H9 (cell line): ENCODE measurements at regions not wholly inside any gene's neighbourhood (a gene's known extent, or its start where the extent isn't known, plus 50 kb on each side); places are given as distances from the start of the nearest gene placed in this dataset.

Source experiments
- DNase-seq: peaks from one replicate; pipeline ENCODE4 v3.0.0-alpha.2; 2017
- H2AFZ ChIP-seq: one replicate; pipeline ENCODE4 v1.6.1; 2013; ENCODE audit warnings: mild to moderate bottlenecking, low read length, control low read depth, moderate library complexity
- H2AK5ac ChIP-seq: 2 replicates; pipeline ENCODE4 v1.6.1; 2013; ENCODE audit warnings: low read length, control low read depth, mixed read lengths; ENCODE audit not compliant: insufficient read length
- H2BK120ac ChIP-seq: one replicate; pipeline ENCODE4 v1.6.1; 2013; ENCODE audit warnings: low read depth, mild to moderate bottlenecking, low read length, control low read depth, inconsistent platforms; ENCODE audit not compliant: poor library complexity, severe bottlenecking
- H2BK12ac ChIP-seq: 2 replicates; pipeline ENCODE4 v1.6.1; 2013; ENCODE audit warnings: low read length, control low read depth, mixed read lengths, low read depth; ENCODE audit not compliant: insufficient read length
- H2BK15ac ChIP-seq: 2 replicates; pipeline ENCODE4 v1.6.1; 2013; ENCODE audit warnings: low read depth, low read length, control low read depth
- H2BK20ac ChIP-seq: one replicate; pipeline ENCODE4 v1.6.1; 2013; ENCODE audit warnings: low read depth, mild to moderate bottlenecking, low read length, control low read depth, inconsistent platforms; ENCODE audit not compliant: poor library complexity, severe bottlenecking
- H2BK5ac ChIP-seq: 2 replicates; pipeline ENCODE4 v1.6.1; 2013; ENCODE audit warnings: low read length, control low read depth, mixed read lengths; ENCODE audit not compliant: insufficient read length
- H3K14ac ChIP-seq: 2 replicates; pipeline ENCODE4 v1.6.1; 2013; ENCODE audit warnings: low read length, control low read depth; ENCODE audit not compliant: insufficient read depth
- H3K18ac ChIP-seq: 2 replicates; pipeline ENCODE4 v1.6.1; 2013; ENCODE audit warnings: low read depth, mild to moderate bottlenecking, mixed read lengths, low read length, control low read depth; ENCODE audit not compliant: insufficient read length
- H3K23ac ChIP-seq: 2 replicates; pipeline ENCODE4 v1.6.1; 2013; ENCODE audit warnings: low read length, control low read depth, mixed read lengths, low read depth; ENCODE audit not compliant: insufficient read length
- H3K23me2 ChIP-seq: 2 replicates; pipeline ENCODE4 v1.6.1; 2013; ENCODE audit warnings: low read depth, mild to moderate bottlenecking, mixed read lengths, low read length, control low read depth; ENCODE audit not compliant: insufficient read length, poor library complexity, severe bottlenecking
- H3K27ac ChIP-seq: 2 replicates; pipeline ENCODE4 v1.5.1; 2013; ENCODE audit warnings: low read length, control low read depth, mixed read lengths, low read depth; ENCODE audit not compliant: insufficient read length
- H3K27me3 ChIP-seq: 2 replicates; pipeline ENCODE4 v1.6.1; 2013; ENCODE audit warnings: low read length, control low read depth, inconsistent platforms; ENCODE audit not compliant: insufficient read depth
- H3K4ac ChIP-seq: 2 replicates; pipeline ENCODE4 v1.6.1; 2013; ENCODE audit warnings: low read depth, mild to moderate bottlenecking, control low read depth, inconsistent platforms, low read length, moderate library complexity
- H3K4me1 ChIP-seq: 2 replicates; pipeline ENCODE4 v1.6.1; 2013; ENCODE audit warnings: low read length, control low read depth, inconsistent platforms; ENCODE audit not compliant: insufficient read depth
- H3K4me2 ChIP-seq: 2 replicates; pipeline ENCODE4 v1.6.1; 2013; ENCODE audit warnings: low read length, control low read depth, mixed read lengths; ENCODE audit not compliant: insufficient read length, insufficient read depth
- H3K56ac ChIP-seq: 2 replicates; pipeline ENCODE4 v1.6.1; 2013; ENCODE audit warnings: low read depth, mild to moderate bottlenecking, mixed read lengths, low read length, control low read depth; ENCODE audit not compliant: insufficient read length
- H3K79me1 ChIP-seq: 2 replicates; pipeline ENCODE4 v1.6.1; 2013; ENCODE audit warnings: low read depth, mild to moderate bottlenecking, moderate library complexity, low read length, control low read depth, inconsistent platforms; ENCODE audit not compliant: insufficient read depth, poor library complexity, severe bottlenecking
- H3K79me2 ChIP-seq: 2 replicates; pipeline ENCODE4 v1.6.1; 2013; ENCODE audit warnings: low read length, control low read depth, inconsistent platforms; ENCODE audit not compliant: insufficient read depth
- H3K9ac ChIP-seq: 2 replicates; pipeline ENCODE4 v1.6.1; 2013; ENCODE audit warnings: low read length, control low read depth, mixed read lengths; ENCODE audit not compliant: insufficient read length; ENCODE audit errors: extremely low read depth
- H3K9me3 ChIP-seq: one replicate; pipeline ENCODE4 v1.6.1; 2013; ENCODE audit warnings: low read depth, low read length, inconsistent platforms; ENCODE audit not compliant: control insufficient read depth
- H3T11ph ChIP-seq: one replicate; pipeline ENCODE4 v1.6.1; 2013; ENCODE audit warnings: mild to moderate bottlenecking, low read length, control low read depth, inconsistent platforms
- H4K20me1 ChIP-seq: one replicate; pipeline ENCODE4 v1.6.1; 2013; ENCODE audit not compliant: control insufficient read depth, insufficient read length, insufficient read depth
- H4K5ac ChIP-seq: 2 replicates; pipeline ENCODE4 v1.6.1; 2013; ENCODE audit warnings: low read depth, mild to moderate bottlenecking, mixed read lengths, low read length, control low read depth; ENCODE audit not compliant: insufficient read length
- H4K8ac ChIP-seq: replicated peaks from 2 replicates; pipeline ENCODE4 v1.6.1; 2013; ENCODE audit warnings: low read length, control low read depth, mixed read lengths, low read depth; ENCODE audit not compliant: insufficient read length
- H4K91ac ChIP-seq: 2 replicates; pipeline ENCODE4 v1.6.1; 2013; ENCODE audit warnings: low read depth, mild to moderate bottlenecking, moderate library complexity, mixed read lengths, low read length, control low read depth; ENCODE audit not compliant: insufficient read length
- H3K27ac Mint-ChIP-seq, 3 experiments: 2 replicates in 2 of 3; 3 replicates in 1 of 3; pipeline ENCODE4 v1.8.0; 2020 to 2021; ENCODE audit warnings: mixed read lengths in 3 of 3, mild to moderate bottlenecking in 1 of 3, moderate library complexity in 1 of 3
- H3K27me3 Mint-ChIP-seq: 2 replicates; pipeline ENCODE4 v1.8.0; 2021; ENCODE audit warnings: low read depth, mild to moderate bottlenecking, moderate library complexity, mixed read lengths
- H3K36me3 Mint-ChIP-seq, 3 experiments: 2 replicates in 2 of 3; 3 replicates in 1 of 3; pipeline ENCODE4 v1.8.0; 2020 to 2021; ENCODE audit warnings: low read depth in 3 of 3, mixed read lengths in 3 of 3; ENCODE audit not compliant: insufficient read depth in 1 of 3
- H3K4me1 Mint-ChIP-seq, 2 experiments: 2 replicates each; pipeline ENCODE4 v1.8.0; 2020; ENCODE audit warnings: mixed read lengths in 2 of 2
- H3K4me3 Mint-ChIP-seq, 2 experiments: 2 replicates in 1 of 2; 3 replicates in 1 of 2; pipeline ENCODE4 v1.8.0; 2020 to 2021; ENCODE audit warnings: mild to moderate bottlenecking in 2 of 2, mixed read lengths in 2 of 2, moderate library complexity in 1 of 2
- H3K9me3 Mint-ChIP-seq, 2 experiments: 2 replicates in 1 of 2; 3 replicates in 1 of 2; pipeline ENCODE4 v1.8.0; 2020; ENCODE audit warnings: mild to moderate bottlenecking in 2 of 2, mixed read lengths in 2 of 2, moderate library complexity in 1 of 2
- WGBS: extraction: QIAGEN DNeasy Blood & Tissue Kit; methylation state at CpG from one replicate; pipeline ENCODE4 v1.1.7; 2013; ENCODE audit warnings: missing lambda C conversion rate, low lambda C conversion rate, mixed read lengths; ENCODE audit not compliant: insufficient read length; ENCODE audit errors: extremely low coverage; 5-methylcytosine and 5-hydroxymethylcytosine counted together
- TF ChIP-seq, protein P1 (sequence below): fragments of 200-600 bp; sonication (generic); conservative IDR thresholded peaks from 3 replicates; pipeline ENCODE4 v1.8.0; 2021; ENCODE audit warnings: antibody characterized with exemption, mild to moderate bottlenecking

DNA sequence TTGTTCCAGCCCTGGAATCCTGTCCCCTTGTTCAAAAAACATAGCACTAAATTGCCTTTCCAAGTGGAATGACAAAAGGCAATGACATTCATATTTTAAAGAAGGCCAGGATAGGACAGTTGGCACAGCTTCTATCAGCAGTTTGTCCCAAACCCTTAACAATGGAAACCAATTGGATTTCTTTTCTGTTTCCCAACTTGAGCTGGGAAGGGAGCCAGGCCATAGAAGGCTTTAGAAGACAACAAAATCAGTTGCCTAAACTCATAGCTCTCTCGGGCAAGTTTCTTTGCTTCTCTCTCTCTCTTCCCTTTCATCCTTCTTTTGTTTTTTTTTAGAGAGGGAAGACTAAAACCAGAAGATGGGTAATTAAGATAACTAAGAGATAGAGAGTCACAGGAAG, 227.7 kb upstream of the TPRG1 start:
- no peak overlapping the region for H4K8ac ChIP-seq
- H3K9me3 ChIP-seq, result no peaks in the 10 kb centered on the region
- no peak overlapping the region for H3K4me2 ChIP-seq
- H2BK120ac ChIP-seq, result no peak overlapping the region
- TF ChIP-seq, protein P1, sequence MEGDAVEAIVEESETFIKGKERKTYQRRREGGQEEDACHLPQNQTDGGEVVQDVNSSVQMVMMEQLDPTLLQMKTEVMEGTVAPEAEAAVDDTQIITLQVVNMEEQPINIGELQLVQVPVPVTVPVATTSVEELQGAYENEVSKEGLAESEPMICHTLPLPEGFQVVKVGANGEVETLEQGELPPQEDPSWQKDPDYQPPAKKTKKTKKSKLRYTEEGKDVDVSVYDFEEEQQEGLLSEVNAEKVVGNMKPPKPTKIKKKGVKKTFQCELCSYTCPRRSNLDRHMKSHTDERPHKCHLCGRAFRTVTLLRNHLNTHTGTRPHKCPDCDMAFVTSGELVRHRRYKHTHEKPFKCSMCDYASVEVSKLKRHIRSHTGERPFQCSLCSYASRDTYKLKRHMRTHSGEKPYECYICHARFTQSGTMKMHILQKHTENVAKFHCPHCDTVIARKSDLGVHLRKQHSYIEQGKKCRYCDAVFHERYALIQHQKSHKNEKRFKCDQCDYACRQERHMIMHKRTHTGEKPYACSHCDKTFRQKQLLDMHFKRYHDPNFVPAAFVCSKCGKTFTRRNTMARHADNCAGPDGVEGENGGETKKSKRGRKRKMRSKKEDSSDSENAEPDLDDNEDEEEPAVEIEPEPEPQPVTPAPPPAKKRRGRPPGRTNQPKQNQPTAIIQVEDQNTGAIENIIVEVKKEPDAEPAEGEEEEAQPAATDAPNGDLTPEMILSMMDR, result no peak
- no peaks in the 10 kb centered on the region for H3K9me3 Mint-ChIP-seq
- no peaks in the 10 kb centered on the region for H3K36me3 Mint-ChIP-seq
- H3K14ac ChIP-seq, result no peak overlapping the region
- peaks cover 6% of the 10 kb centered on the region for H3K23me2 ChIP-seq
- H3K27me3 ChIP-seq, result no peaks in the 10 kb centered on the region
- no peak overlapping the region for H3K27ac ChIP-seq
- no peak overlapping the region for H2BK20ac ChIP-seq
- H2AFZ ChIP-seq, result no peak overlapping the region
- no peak overlapping the region for H2AK5ac ChIP-seq
- no peak overlapping the region for H3K27ac Mint-ChIP-seq
- no peak overlapping the region for H4K91ac ChIP-seq
- no peak overlapping the region for H2BK5ac ChIP-seq
- H3K23ac ChIP-seq, result no peak overlapping the region
- peaks cover 16% of the 10 kb centered on the region in 2 experiments for H3K4me1 Mint-ChIP-seq
- H2BK15ac ChIP-seq, result no peak overlapping the region
- H3K79me2 ChIP-seq, result no peaks in the 10 kb centered on the region
- H3K18ac ChIP-seq, result no peak overlapping the region
- H2BK12ac ChIP-seq, result no peak overlapping the region
- no peak overlapping the region for H3K4me3 Mint-ChIP-seq
- H4K5ac ChIP-seq, result no peak overlapping the region
- H3K4ac ChIP-seq, result no peak overlapping the region
- DNase-seq, result no peak
- WGBS, result no CpG with 5 or more reads among the region's 1 CpG
- H3T11ph ChIP-seq, result no peak overlapping the region
- no peaks in the 10 kb centered on the region for H4K20me1 ChIP-seq
- H3K9ac ChIP-seq, result no peak overlapping the region
- H3K4me1 ChIP-seq, result peaks cover 8% of the 10 kb centered on the region
- no peak overlapping the region for H3K56ac ChIP-seq
- peaks cover 12% of the 10 kb centered on the region for H3K27me3 Mint-ChIP-seq
- H3K79me1 ChIP-seq, result no peaks in the 10 kb centered on the region
